ENCODE measurements at regions not wholly inside any gene's neighbourhood (a gene's known extent, or its start where the extent isn't known, plus 50 kb on each side); places are given as distances from the start of the nearest gene placed in this dataset.
"Not testable (repeated sequence)": the region's sequence is repeated elsewhere in the genome, so short reads cannot be mapped to it uniquely, and the experiment has no call there.

GRCh38 chr1:177872308-177872900, 97.5 kb downstream of the SEC16B start:
- CTCF ChIA-PET: no interaction called here
- no peak for DNase-seq
- no peaks in the 10 kb centered on the region for H3K36me3 ChIP-seq (ENCODE audit: control insufficient read depth in 2 of 3, insufficient read depth in 3 of 3, low read length in 3 of 3)

GRCh38 chr1:177871613-177872307, 98.1 kb downstream of the SEC16B start:
- Mint-ChIP-seq H3K36me3 (no peaks in the 10 kb centered on the region), H3K4me3 (no peak overlapping the region), H3K27me3 (peaks cover 0 to 10% (median 0%) of the 10 kb centered on the region in 5 donors), H3K4me1 (no peaks in the 10 kb centered on the region), H3K9me3 (peaks cover 0 to 18% (median 5%) of the 10 kb centered on the region in 11 donors), H3K27ac (no peak overlapping the region)
- intact Hi-C loops (cut with micrococcal nuclease): no loop called here
- no peaks in the 10 kb centered on the region for H3K36me3 ChIP-seq (ENCODE audit: control insufficient read depth in 2 of 3, insufficient read depth in 3 of 3, low read length in 3 of 3)
- no peaks in the 10 kb centered on the region for H3K4me1 ChIP-seq (ENCODE audit: control insufficient read depth in 2 of 2, insufficient read depth in 2 of 2, low read length in 2 of 2)
- no peak for DNase-seq
- H3K27me3 ChIP-seq (ENCODE audit: control insufficient read depth in 2 of 2, insufficient read depth in 2 of 2, low read length in 2 of 2): no peaks in the 10 kb centered on the region
- no peaks in the 10 kb centered on the region for H3K9me3 ChIP-seq (ENCODE audit: control insufficient read depth in 2 of 3, low read length in 3 of 3)
- ChIA-PET CTCF (no interaction called here), POLR2A (no interaction called here)
- no peak for ATAC-seq
- H3K27ac ChIP-seq (ENCODE audit: low read depth, low read length): no peak overlapping the region
- no peak overlapping the region for H3K4me3 ChIP-seq (ENCODE audit: low read length)

More at GRCh38 chr1:177872308-177872900, 97.5 kb downstream of the SEC16B start:
- ATAC-seq: no peak
- POLR2A ChIA-PET: no interaction called here
- no peak overlapping the region for H3K27ac Mint-ChIP-seq
- no peak overlapping the region for H3K4me3 Mint-ChIP-seq
- H3K4me1 Mint-ChIP-seq: no peaks in the 10 kb centered on the region
- peaks cover 0 to 24% (median 5%) of the 10 kb centered on the region in 11 donors for H3K9me3 Mint-ChIP-seq
- no peaks in the 10 kb centered on the region for H3K36me3 Mint-ChIP-seq
- Histone ChIP-seq H3K27me3 (ENCODE audit: control insufficient read depth in 2 of 2, insufficient read depth in 2 of 2, low read length in 2 of 2) (no peaks in the 10 kb centered on the region), H3K27ac (ENCODE audit: low read depth, low read length) (no peak overlapping the region), H3K4me3 (ENCODE audit: low read length) (no peak overlapping the region), H3K4me1 (ENCODE audit: control insufficient read depth in 2 of 2, insufficient read depth in 2 of 2, low read length in 2 of 2) (no peaks in the 10 kb centered on the region), H3K9me3 (ENCODE audit: control insufficient read depth in 2 of 3, low read length in 3 of 3) (no peaks in the 10 kb centered on the region)
- intact Hi-C loops (cut with micrococcal nuclease): no loop called here
- H3K27me3 Mint-ChIP-seq: peaks cover 0 to 10% (median 0%) of the 10 kb centered on the region in 5 donors

GRCh38 chr1:177869586-177869985, 100.3 kb downstream of the SEC16B start:
- ChIA-PET CTCF (no interaction called here), POLR2A (no interaction called here)
- ATAC-seq (no peak), DNase-seq (no peak)
- H3K4me1 ChIP-seq (ENCODE audit: control insufficient read depth in 2 of 2, insufficient read depth in 2 of 2, low read length in 2 of 2): no peaks in the 10 kb centered on the region
- H3K27ac ChIP-seq (ENCODE audit: low read depth, low read length): no peak overlapping the region
- H3K4me3 ChIP-seq (ENCODE audit: low read length): no peak overlapping the region
- no peaks in the 10 kb centered on the region for H3K36me3 Mint-ChIP-seq
- H3K4me3 Mint-ChIP-seq: no peak overlapping the region
- H3K9me3 Mint-ChIP-seq: peaks cover 0 to 18% (median 0%) of the 10 kb centered on the region in 11 donors
- peaks cover 0 to 10% (median 0%) of the 10 kb centered on the region in 5 donors for H3K27me3 Mint-ChIP-seq
- H3K4me1 Mint-ChIP-seq: no peaks in the 10 kb centered on the region
- no peaks in the 10 kb centered on the region for H3K36me3 ChIP-seq (ENCODE audit: control insufficient read depth in 2 of 3, insufficient read depth in 3 of 3, low read length in 3 of 3)
- intact Hi-C loops (cut with micrococcal nuclease): no loop called here
- no peaks in the 10 kb centered on the region for H3K27me3 ChIP-seq (ENCODE audit: control insufficient read depth in 2 of 2, insufficient read depth in 2 of 2, low read length in 2 of 2)
- no peaks in the 10 kb centered on the region for H3K9me3 ChIP-seq (ENCODE audit: control insufficient read depth in 2 of 3, low read length in 3 of 3)
- H3K27ac Mint-ChIP-seq: no peak overlapping the region

- H3K36me3 ChIP-seq (ENCODE audit: control insufficient read depth in 2 of 3, insufficient read depth in 3 of 3, low read length in 3 of 3); H3K27me3 ChIP-seq (ENCODE audit: control insufficient read depth in 2 of 2, insufficient read depth in 2 of 2, low read length in 2 of 2); DNase-seq; CTCF ChIA-PET; H3K4me1 ChIP-seq (ENCODE audit: control insufficient read depth in 2 of 2, insufficient read depth in 2 of 2, low read length in 2 of 2); H3K9me3 ChIP-seq (ENCODE audit: control insufficient read depth in 2 of 3, low read length in 3 of 3); intact Hi-C loops (cut with micrococcal nuclease); H3K4me3 ChIP-seq (ENCODE audit: low read length); H3K27me3 Mint-ChIP-seq; POLR2A ChIA-PET; H3K27ac Mint-ChIP-seq; ATAC-seq; H3K36me3 Mint-ChIP-seq; H3K4me3 Mint-ChIP-seq; H3K4me1 Mint-ChIP-seq; H3K27ac ChIP-seq (ENCODE audit: low read depth, low read length): not testable (repeated sequence)
- H3K9me3 Mint-ChIP-seq: peaks cover 0 to 18% (median 0%) of the 10 kb centered on the region in 11 donors
Observed at GRCh38 chr1:177869011-177869410, 100.8 kb downstream of the SEC16B start.

GRCh38 chr1:177865807-177866206, 104.1 kb downstream of the SEC16B start:
- Histone ChIP-seq H3K4me1 (ENCODE audit: control insufficient read depth in 2 of 2, insufficient read depth in 2 of 2, low read length in 2 of 2) (no peaks in the 10 kb centered on the region), H3K27me3 (ENCODE audit: control insufficient read depth in 2 of 2, insufficient read depth in 2 of 2, low read length in 2 of 2) (no peaks in the 10 kb centered on the region), H3K36me3 (ENCODE audit: control insufficient read depth in 2 of 3, insufficient read depth in 3 of 3, low read length in 3 of 3) (no peaks in the 10 kb centered on the region), H3K27ac (ENCODE audit: low read depth, low read length) (no peak overlapping the region), H3K9me3 (ENCODE audit: control insufficient read depth in 2 of 3, low read length in 3 of 3) (no peaks in the 10 kb centered on the region), H3K4me3 (ENCODE audit: low read length) (no peak overlapping the region)
- H3K27ac Mint-ChIP-seq: no peak overlapping the region
- no peaks in the 10 kb centered on the region for H3K4me1 Mint-ChIP-seq
- ATAC-seq (no peak), DNase-seq (no peak)
- intact Hi-C loops (cut with micrococcal nuclease): no loop called here
- H3K4me3 Mint-ChIP-seq: no peak overlapping the region
- peaks cover 0 to 16% (median 0%) of the 10 kb centered on the region in 11 donors for H3K9me3 Mint-ChIP-seq
- CTCF ChIA-PET: no interaction called here
- H3K27me3 Mint-ChIP-seq: peaks cover 0 to 2% (median 0%) of the 10 kb centered on the region in 5 donors
- POLR2A ChIA-PET: no interaction called here
- H3K36me3 Mint-ChIP-seq: no peaks in the 10 kb centered on the region

- Mint-ChIP-seq H3K4me3 (no peak overlapping the region), H3K36me3 (no peaks in the 10 kb centered on the region), H3K9me3 (peaks cover 0 to 16% (median 0%) of the 10 kb centered on the region in 11 donors), H3K27ac (no peak overlapping the region), H3K4me1 (no peaks in the 10 kb centered on the region), H3K27me3 (peaks cover 0 to 2% (median 0%) of the 10 kb centered on the region in 5 donors)
- Histone ChIP-seq H3K4me1 (ENCODE audit: control insufficient read depth in 2 of 2, insufficient read depth in 2 of 2, low read length in 2 of 2) (no peaks in the 10 kb centered on the region), H3K9me3 (ENCODE audit: control insufficient read depth in 2 of 3, low read length in 3 of 3) (no peaks in the 10 kb centered on the region), H3K27me3 (ENCODE audit: control insufficient read depth in 2 of 2, insufficient read depth in 2 of 2, low read length in 2 of 2) (no peaks in the 10 kb centered on the region), H3K36me3 (ENCODE audit: control insufficient read depth in 2 of 3, insufficient read depth in 3 of 3, low read length in 3 of 3) (no peaks in the 10 kb centered on the region), H3K27ac (ENCODE audit: low read depth, low read length) (no peak overlapping the region), H3K4me3 (ENCODE audit: low read length) (no peak overlapping the region)
- intact Hi-C loops (cut with micrococcal nuclease): no loop called here
- POLR2A ChIA-PET: no interaction called here
- DNase-seq: no peak
- CTCF ChIA-PET: no interaction called here
- ATAC-seq: no peak
Observed at GRCh38 chr1:177864538-177865305, 105.1 kb downstream of the SEC16B start.

Data from naive thymus-derived CD4-positive, alpha-beta T cell (primary cell).